SK-N-SH treated with all-trans-retinoic acid at 6 μM for 48 hours (cell line): ENCODE measurements at regions not wholly inside any gene's neighbourhood (a gene's known extent, or its start where the extent isn't known, plus 50 kb on each side); places are given as distances from the start of the nearest gene placed in this dataset.

ENCODE experiments used
- ARNTL ChIP-seq: fragments of 450-650 bp; formaldehyde crosslinking; IDR thresholded peaks from 2 replicates; pipeline ENCODE4 v1.5.0; 2020; ENCODE audit warnings: low read depth, mild to moderate bottlenecking, moderate library complexity, borderline replicate concordance
- ESRRG ChIP-seq: fragments of 250-450 bp; sonication (Bioruptor Pico); IDR thresholded peaks from 2 replicates; pipeline ENCODE4 v1.6.1; 2021; ENCODE audit warnings: mild to moderate bottlenecking
- GLIS3 ChIP-seq: fragments of 250-450 bp; sonication (Bioruptor Pico); IDR thresholded peaks from 2 replicates; pipeline ENCODE4 v1.5.0; 2020; ENCODE audit warnings: mild to moderate bottlenecking, moderate library complexity
- RARB ChIP-seq: fragments of 250-450 bp; sonication (Bioruptor Pico); IDR thresholded peaks from 2 replicates; pipeline ENCODE4 v1.8.0; 2021; ENCODE audit warnings: mild to moderate bottlenecking, moderate library complexity
- ZC3H10 ChIP-seq: fragments of 250-450 bp; sonication (Bioruptor Pico); IDR thresholded peaks from 2 replicates; pipeline ENCODE4 v1.5.1; 2021; ENCODE audit warnings: mild to moderate bottlenecking, moderate library complexity
- ZFP30 ChIP-seq: fragments of 450-650 bp; formaldehyde crosslinking; IDR thresholded peaks from 2 replicates; pipeline ENCODE4 v1.5.0; 2022; ENCODE audit warnings: mild to moderate bottlenecking, moderate library complexity
- ZNF565 ChIP-seq: fragments of 450-650 bp; formaldehyde crosslinking; conservative IDR thresholded peaks from 2 replicates; pipeline ENCODE4 v1.5.0; 2020; ENCODE audit warnings: low read depth, mild to moderate bottlenecking, moderate library complexity
- ZNF70 ChIP-seq: fragments of 450-650 bp; formaldehyde crosslinking; IDR thresholded peaks from 2 replicates; pipeline ENCODE4 v1.5.0; 2020; ENCODE audit warnings: mild to moderate bottlenecking, moderate library complexity
- TF ChIP-seq, protein P1 (sequence below): fragments of 250-450 bp; sonication (Bioruptor Pico); IDR thresholded peaks from 2 replicates; pipeline ENCODE4 v1.5.1; 2021; ENCODE audit warnings: mild to moderate bottlenecking, moderate library complexity
- TF ChIP-seq, protein P2 (sequence below): fragments of 250-450 bp; sonication (Bioruptor Pico); IDR thresholded peaks from 2 replicates; pipeline ENCODE4 v1.8.0; 2020; ENCODE audit warnings: mild to moderate bottlenecking, moderate library complexity, borderline replicate concordance

DNA sequence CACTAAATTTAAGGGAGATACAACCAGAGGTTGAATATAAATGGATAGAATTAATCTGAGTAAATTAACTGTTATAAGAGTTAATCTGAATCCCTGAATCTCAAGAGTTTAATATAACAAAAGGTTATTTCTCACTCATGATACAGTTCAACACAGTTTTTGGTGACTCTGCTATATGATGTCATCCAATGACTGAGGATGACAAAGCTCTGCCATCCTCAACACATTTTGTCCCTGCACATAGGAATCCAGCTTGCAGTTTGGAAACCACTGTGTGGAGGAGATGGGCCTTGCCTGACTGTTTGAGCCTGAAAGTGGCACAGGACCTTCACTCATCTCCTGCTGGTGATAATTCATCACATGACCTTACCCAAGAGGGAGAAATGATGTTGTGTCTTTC, 121.0 kb upstream of the MPPED2 start:
- TF ChIP-seq, protein P1, sequence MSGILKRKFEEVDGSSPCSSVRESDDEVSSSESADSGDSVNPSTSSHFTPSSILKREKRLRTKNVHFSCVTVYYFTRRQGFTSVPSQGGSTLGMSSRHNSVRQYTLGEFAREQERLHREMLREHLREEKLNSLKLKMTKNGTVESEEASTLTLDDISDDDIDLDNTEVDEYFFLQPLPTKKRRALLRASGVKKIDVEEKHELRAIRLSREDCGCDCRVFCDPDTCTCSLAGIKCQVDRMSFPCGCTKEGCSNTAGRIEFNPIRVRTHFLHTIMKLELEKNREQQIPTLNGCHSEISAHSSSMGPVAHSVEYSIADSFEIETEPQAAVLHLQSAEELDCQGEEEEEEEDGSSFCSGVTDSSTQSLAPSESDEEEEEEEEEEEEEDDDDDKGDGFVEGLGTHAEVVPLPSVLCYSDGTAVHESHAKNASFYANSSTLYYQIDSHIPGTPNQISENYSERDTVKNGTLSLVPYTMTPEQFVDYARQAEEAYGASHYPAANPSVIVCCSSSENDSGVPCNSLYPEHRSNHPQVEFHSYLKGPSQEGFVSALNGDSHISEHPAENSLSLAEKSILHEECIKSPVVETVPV (CRISPR knock-in tag) = no peak
- TF ChIP-seq GLIS3 (CRISPR knock-in tag) (no peak), ZC3H10 (CRISPR knock-in tag) (no peak), ZNF565 (CRISPR knock-in tag) (no peak), ARNTL (no peak), ZNF70 (CRISPR knock-in tag) (no peak), RARB (CRISPR knock-in tag) (no peak), ESRRG (CRISPR knock-in tag) (no peak), ZFP30 (CRISPR knock-in tag) (no peak)
- TF ChIP-seq, protein P2, sequence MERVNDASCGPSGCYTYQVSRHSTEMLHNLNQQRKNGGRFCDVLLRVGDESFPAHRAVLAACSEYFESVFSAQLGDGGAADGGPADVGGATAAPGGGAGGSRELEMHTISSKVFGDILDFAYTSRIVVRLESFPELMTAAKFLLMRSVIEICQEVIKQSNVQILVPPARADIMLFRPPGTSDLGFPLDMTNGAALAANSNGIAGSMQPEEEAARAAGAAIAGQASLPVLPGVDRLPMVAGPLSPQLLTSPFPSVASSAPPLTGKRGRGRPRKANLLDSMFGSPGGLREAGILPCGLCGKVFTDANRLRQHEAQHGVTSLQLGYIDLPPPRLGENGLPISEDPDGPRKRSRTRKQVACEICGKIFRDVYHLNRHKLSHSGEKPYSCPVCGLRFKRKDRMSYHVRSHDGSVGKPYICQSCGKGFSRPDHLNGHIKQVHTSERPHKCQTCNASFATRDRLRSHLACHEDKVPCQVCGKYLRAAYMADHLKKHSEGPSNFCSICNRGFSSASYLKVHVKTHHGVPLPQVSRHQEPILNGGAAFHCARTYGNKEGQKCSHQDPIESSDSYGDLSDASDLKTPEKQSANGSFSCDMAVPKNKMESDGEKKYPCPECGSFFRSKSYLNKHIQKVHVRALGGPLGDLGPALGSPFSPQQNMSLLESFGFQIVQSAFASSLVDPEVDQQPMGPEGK (CRISPR knock-in tag) = no peak
